K562 (cell line): ENCODE measurements at regions not wholly inside any gene's neighbourhood (a gene's known extent, or its start where the extent isn't known, plus 50 kb on each side); places are given as distances from the start of the nearest gene placed in this dataset.

Experiments
- CEBPB ChIP-seq: fragments of 450-650 bp; IDR thresholded peaks from 2 replicates; pipeline ENCODE4 v1.6.1; 2016; ENCODE audit warnings: missing genetic modification characterization, missing compliant biosample characterization
- FOXP1 ChIP-seq: sonication (generic); formaldehyde crosslinking; IDR thresholded peaks from 2 replicates; pipeline ENCODE4 v1.8.0; 2022; ENCODE audit warnings: mild to moderate bottlenecking, missing genetic modification reagents
- POLR3A ChIP-seq: IDR thresholded peaks from 2 replicates; pipeline ENCODE4 v1.6.1; 2011; ENCODE audit warnings: borderline replicate concordance, mild to moderate bottlenecking, moderate library complexity; ENCODE audit not compliant: insufficient read length, insufficient read depth; ENCODE audit errors: extremely low read depth
- SMC3 ChIP-seq: conservative IDR thresholded peaks from 2 replicates; pipeline ENCODE4 v1.6.1; 2011; ENCODE audit warnings: low read depth, low read length, improper control_type of control experiment; ENCODE audit not compliant: insufficient read depth
- TBL1XR1 ChIP-seq, 2 experiments: IDR thresholded peaks; 2 replicates each; pipeline ENCODE4 v1.6.1; 2012; ENCODE audit warnings: improper control_type of control experiment in 2 of 2, low read length in 2 of 2, mild to moderate bottlenecking in 1 of 2
- TF ChIP-seq, protein P1 (sequence below), 3 experiments: IDR thresholded peaks in 2 of 3; conservative IDR thresholded peaks in 1 of 3; 2 replicates each; pipeline ENCODE4 v1.5.1; 2011 to 2012; ENCODE audit warnings: low read length in 3 of 3, mild to moderate bottlenecking in 3 of 3, control low read depth in 2 of 3, improper control_type of control experiment in 1 of 3, inconsistent platforms in 1 of 3, low read depth in 1 of 3, mixed read lengths in 1 of 3, moderate library complexity in 1 of 3; ENCODE audit not compliant: insufficient read depth in 2 of 3
- TF ChIP-seq, protein P2 (sequence below): fragments of 250-450 bp; sonication (Bioruptor Pico); IDR thresholded peaks from 2 replicates; pipeline ENCODE4 v1.8.0; 2021; ENCODE audit warnings: moderate library complexity, mild to moderate bottlenecking, inconsistent platforms
- TF ChIP-seq, protein P3 (sequence below): sonication (generic); formaldehyde crosslinking; IDR thresholded peaks from 2 replicates; pipeline ENCODE4 v1.9.0; 2022; ENCODE audit warnings: mild to moderate bottlenecking, missing genetic modification reagents
- TF ChIP-seq, protein P4 (sequence below), 2 experiments: fragments of 450-650 bp; formaldehyde crosslinking in 1 of 2; IDR thresholded peaks; 2 replicates each; pipeline versions ENCODE4 v1.4.0 to v1.6.1; 2014 to 2020; ENCODE audit warnings: mild to moderate bottlenecking in 2 of 2, borderline replicate concordance in 1 of 2, low read depth in 1 of 2

DNA sequence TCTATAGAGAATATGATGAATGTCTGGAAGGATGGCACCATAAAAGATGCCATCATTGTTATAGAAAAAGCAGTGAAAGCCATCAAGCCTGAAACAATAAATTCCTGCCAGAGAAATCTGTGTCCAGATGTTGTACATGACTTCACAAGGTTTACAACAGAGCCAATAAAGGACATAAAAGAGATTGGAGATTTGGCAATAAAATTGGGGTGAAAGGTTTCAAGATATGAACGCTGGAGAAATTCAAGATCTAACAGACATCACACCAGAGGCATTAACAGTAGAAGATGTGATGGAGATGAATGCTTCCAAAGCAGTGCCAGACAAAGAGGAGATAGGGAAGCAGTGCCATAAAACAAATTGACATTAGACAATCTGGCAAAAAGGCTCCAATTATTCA is 518.8 kb upstream of the ACVR2A start:
- TF ChIP-seq, protein P1, sequence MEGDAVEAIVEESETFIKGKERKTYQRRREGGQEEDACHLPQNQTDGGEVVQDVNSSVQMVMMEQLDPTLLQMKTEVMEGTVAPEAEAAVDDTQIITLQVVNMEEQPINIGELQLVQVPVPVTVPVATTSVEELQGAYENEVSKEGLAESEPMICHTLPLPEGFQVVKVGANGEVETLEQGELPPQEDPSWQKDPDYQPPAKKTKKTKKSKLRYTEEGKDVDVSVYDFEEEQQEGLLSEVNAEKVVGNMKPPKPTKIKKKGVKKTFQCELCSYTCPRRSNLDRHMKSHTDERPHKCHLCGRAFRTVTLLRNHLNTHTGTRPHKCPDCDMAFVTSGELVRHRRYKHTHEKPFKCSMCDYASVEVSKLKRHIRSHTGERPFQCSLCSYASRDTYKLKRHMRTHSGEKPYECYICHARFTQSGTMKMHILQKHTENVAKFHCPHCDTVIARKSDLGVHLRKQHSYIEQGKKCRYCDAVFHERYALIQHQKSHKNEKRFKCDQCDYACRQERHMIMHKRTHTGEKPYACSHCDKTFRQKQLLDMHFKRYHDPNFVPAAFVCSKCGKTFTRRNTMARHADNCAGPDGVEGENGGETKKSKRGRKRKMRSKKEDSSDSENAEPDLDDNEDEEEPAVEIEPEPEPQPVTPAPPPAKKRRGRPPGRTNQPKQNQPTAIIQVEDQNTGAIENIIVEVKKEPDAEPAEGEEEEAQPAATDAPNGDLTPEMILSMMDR (IDR thresholded peaks at IDR 0.05 in 2 of 3, conservative IDR thresholded peaks at IDR 0.05 in 1 of 3; ENCODE audit: insufficient read depth in 2 of 3, low read depth in 1 of 3, low read length in 3 of 3): no peak
- TF ChIP-seq TBL1XR1 (IDR thresholded peaks at IDR 0.05; ENCODE audit: low read length in 2 of 2) (no peak), SMC3 (no peak), CEBPB (tag) (no peak), FOXP1 (CRISPR knock-in tag) (no peak), POLR3A (no peak)
- TF ChIP-seq, protein P2, sequence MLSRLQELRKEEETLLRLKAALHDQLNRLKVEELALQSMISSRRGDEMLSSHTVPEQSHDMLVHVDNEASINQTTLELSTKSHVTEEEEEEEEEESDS (CRISPR knock-in tag): no peak
- TF ChIP-seq, protein P3, sequence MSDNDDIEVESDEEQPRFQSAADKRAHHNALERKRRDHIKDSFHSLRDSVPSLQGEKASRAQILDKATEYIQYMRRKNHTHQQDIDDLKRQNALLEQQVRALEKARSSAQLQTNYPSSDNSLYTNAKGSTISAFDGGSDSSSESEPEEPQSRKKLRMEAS (CRISPR knock-in tag): no peak
- TF ChIP-seq, protein P4, sequence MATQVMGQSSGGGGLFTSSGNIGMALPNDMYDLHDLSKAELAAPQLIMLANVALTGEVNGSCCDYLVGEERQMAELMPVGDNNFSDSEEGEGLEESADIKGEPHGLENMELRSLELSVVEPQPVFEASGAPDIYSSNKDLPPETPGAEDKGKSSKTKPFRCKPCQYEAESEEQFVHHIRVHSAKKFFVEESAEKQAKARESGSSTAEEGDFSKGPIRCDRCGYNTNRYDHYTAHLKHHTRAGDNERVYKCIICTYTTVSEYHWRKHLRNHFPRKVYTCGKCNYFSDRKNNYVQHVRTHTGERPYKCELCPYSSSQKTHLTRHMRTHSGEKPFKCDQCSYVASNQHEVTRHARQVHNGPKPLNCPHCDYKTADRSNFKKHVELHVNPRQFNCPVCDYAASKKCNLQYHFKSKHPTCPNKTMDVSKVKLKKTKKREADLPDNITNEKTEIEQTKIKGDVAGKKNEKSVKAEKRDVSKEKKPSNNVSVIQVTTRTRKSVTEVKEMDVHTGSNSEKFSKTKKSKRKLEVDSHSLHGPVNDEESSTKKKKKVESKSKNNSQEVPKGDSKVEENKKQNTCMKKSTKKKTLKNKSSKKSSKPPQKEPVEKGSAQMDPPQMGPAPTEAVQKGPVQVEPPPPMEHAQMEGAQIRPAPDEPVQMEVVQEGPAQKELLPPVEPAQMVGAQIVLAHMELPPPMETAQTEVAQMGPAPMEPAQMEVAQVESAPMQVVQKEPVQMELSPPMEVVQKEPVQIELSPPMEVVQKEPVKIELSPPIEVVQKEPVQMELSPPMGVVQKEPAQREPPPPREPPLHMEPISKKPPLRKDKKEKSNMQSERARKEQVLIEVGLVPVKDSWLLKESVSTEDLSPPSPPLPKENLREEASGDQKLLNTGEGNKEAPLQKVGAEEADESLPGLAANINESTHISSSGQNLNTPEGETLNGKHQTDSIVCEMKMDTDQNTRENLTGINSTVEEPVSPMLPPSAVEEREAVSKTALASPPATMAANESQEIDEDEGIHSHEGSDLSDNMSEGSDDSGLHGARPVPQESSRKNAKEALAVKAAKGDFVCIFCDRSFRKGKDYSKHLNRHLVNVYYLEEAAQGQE (IDR thresholded peaks at IDR 0.05; ENCODE audit: borderline replicate concordance): no peak
- TF ChIP-seq, protein P4 (CRISPR knock-in tag; IDR thresholded peaks at IDR 0.05; ENCODE audit: low read depth): no peak
